GM23338 (cell line): ENCODE measurements at regions not wholly inside any gene's neighbourhood (a gene's known extent, or its start where the extent isn't known, plus 50 kb on each side); places are given as distances from the start of the nearest gene placed in this dataset.

Experiments used
- CTCF ChIP-seq, 2 experiments: fragments of 200-600 bp in 1 of 2; sonication (generic) in 1 of 2; conservative IDR thresholded peaks; 2 replicates each; pipeline versions ENCODE4 v1.5.1 to v1.6.1; 2016 to 2017; ENCODE audit warnings: antibody characterized with exemption in 2 of 2, low read depth in 2 of 2, mild to moderate bottlenecking in 2 of 2, moderate library complexity in 1 of 2
- EZH2 ChIP-seq: fragments of 200-600 bp; sonication (generic); IDR thresholded peaks from one replicate; pipeline ENCODE4 v1.8.0; 2017; ENCODE audit warnings: antibody characterized with exemption, mild to moderate bottlenecking, low read depth; ENCODE audit not compliant: unreplicated experiment
- EZH2phosphoT487 ChIP-seq: fragments of 200-600 bp; sonication (generic); IDR thresholded peaks from one replicate; pipeline ENCODE4 v1.8.1; 2018; ENCODE audit warnings: antibody characterized with exemption; ENCODE audit not compliant: unreplicated experiment
- JUNB ChIP-seq: IDR thresholded peaks from one replicate; pipeline ENCODE4 v1.6.1; 2016; ENCODE audit warnings: antibody characterized with exemption; ENCODE audit not compliant: unreplicated experiment
- POLR2AphosphoS5 ChIP-seq: IDR thresholded peaks from 2 replicates; pipeline ENCODE4 v1.6.1; 2016; ENCODE audit warnings: antibody characterized with exemption, low read depth
- REST ChIP-seq: IDR thresholded peaks from one replicate; pipeline ENCODE4 v1.6.1; 2018; ENCODE audit warnings: antibody characterized with exemption; ENCODE audit not compliant: unreplicated experiment
- ZNF114 ChIP-seq: fragments of 250-450 bp; sonication (Bioruptor Pico); IDR thresholded peaks from 2 replicates; pipeline ENCODE4 v1.5.0; 2020; ENCODE audit warnings: mild to moderate bottlenecking, moderate library complexity

- TF ChIP-seq CTCF (conservative IDR thresholded peaks at IDR 0.05; ENCODE audit: low read depth in 2 of 2) (no peak), EZH2phosphoT487 (no peak), EZH2 (no peak), POLR2AphosphoS5 (no peak), REST (no peak), JUNB (no peak), ZNF114 (CRISPR knock-in tag) (no peak)
Observed at GRCh38 chr4:137378393-137378792, 153.9 kb downstream of the PCDH18 start.
